K562 (cell line): ENCODE measurements at regions not wholly inside any gene's neighbourhood (a gene's known extent, or its start where the extent isn't known, plus 50 kb on each side); places are given as distances from the start of the nearest gene placed in this dataset.

Source experiments
- ATAC-seq: fragments of 200-7000 bp; cut with Tn5 transposase; 3 replicates; pipeline ENCODE4 v1.9.1; 2020; ENCODE audit warnings: moderate library complexity
- BruUV-seq: library from RNA; stranded (reverse); fragments of 400-500 nt; replicated peaks from 2 replicates; lab custom pipeline; 2021; lab: Mats Ljungman, UMichigan
- CTCF ChIA-PET: fragments of 300-600 bp; formaldehyde crosslinking; extraction: SDS; loops from one replicate; lab custom pipeline; 2021; ENCODE audit warnings: low intra/inter-chr PET ratio; lab: Yijun Ruan, JAX
- POLR2A ChIA-PET: fragments of 300-600, 350-650 bp; sonication (Branson Sonifier 250); formaldehyde crosslinking; extraction: SDS; loops from one replicate; lab custom pipeline; 2021; ENCODE audit warnings: antibody characterized with exemption, inconsistent platforms; lab: Yijun Ruan, JAX
- DNase-seq, 4 experiments: peaks; one replicate each; pipeline versions ENCODE4 v3.0.0 to v3.0.0-alpha.2; 2011 to 2018; ENCODE audit warnings: low spot score in 3 of 4, mixed read lengths in 3 of 4; ENCODE audit errors: extremely low read depth in 1 of 4
- FAIRE-seq: peaks from 2 replicates; lab custom pipeline; 2011; peaks lifted over from hg19 to GRCh38; lab: Jason Lieb, UNC
- H2AFZ ChIP-seq: 2 replicates; pipeline ENCODE4 v1.6.0; 2011; ENCODE audit warnings: low read depth, low read length, control low read depth, inconsistent platforms
- H3K27ac ChIP-seq: fragments of 200-600 bp; 3 replicates; pipeline ENCODE4 v1.8.0; 2011; ENCODE audit warnings: low read depth, mild to moderate bottlenecking, control low read depth, inconsistent platforms, low read length, moderate library complexity, mixed read lengths; ENCODE audit errors: extremely low read depth
- H3K27me3 ChIP-seq, 2 experiments: fragments of 300-600 bp in 1 of 2; 2 replicates in 1 of 2; 3 replicates in 1 of 2; pipeline versions ENCODE4 v1.6.0 to v1.8.0; 2011; ENCODE audit warnings: inconsistent platforms in 2 of 2, low read length in 2 of 2, mild to moderate bottlenecking in 1 of 2, mixed read lengths in 1 of 2, moderate library complexity in 1 of 2; ENCODE audit not compliant: control insufficient read depth in 2 of 2, insufficient read depth in 2 of 2
- H3K36me3 ChIP-seq: fragments of 300-600 bp; 3 replicates; pipeline ENCODE4 v1.8.0; 2011; ENCODE audit warnings: mild to moderate bottlenecking, low read length, inconsistent platforms; ENCODE audit not compliant: control insufficient read depth, insufficient read depth
- H3K4me1 ChIP-seq, 2 experiments: fragments of 200-600 bp in 1 of 2; replicated peaks in 1 of 2; 2 replicates in 1 of 2; 3 replicates in 1 of 2; pipeline versions ENCODE4 v1.5.1 to v1.8.0; 2011; ENCODE audit warnings: inconsistent platforms in 2 of 2, low read length in 2 of 2, mild to moderate bottlenecking in 1 of 2, mixed read lengths in 1 of 2, moderate library complexity in 1 of 2; ENCODE audit not compliant: control insufficient read depth in 2 of 2, insufficient read depth in 2 of 2
- H3K4me2 ChIP-seq: 2 replicates; pipeline ENCODE4 v1.6.1; 2011; ENCODE audit warnings: low read length, control low read depth, inconsistent platforms, mixed read lengths; ENCODE audit not compliant: insufficient read depth
- H3K4me3 ChIP-seq: fragments of 200-600 bp; sonication (generic), shearing (Covaris generic); 2 replicates; pipeline ENCODE4 v1.5.1; 2016; ENCODE audit warnings: control low read depth, inconsistent platforms
- H3K79me2 ChIP-seq: fragments of 200-600 bp; 3 replicates; pipeline ENCODE4 v1.8.0; 2011; ENCODE audit warnings: low read length, inconsistent platforms; ENCODE audit not compliant: control insufficient read depth, insufficient read depth
- H3K9ac ChIP-seq, 2 experiments: 2 replicates each; pipeline versions ENCODE4 v1.6.0 to v1.6.1; 2011; ENCODE audit warnings: low read depth in 2 of 2, low read length in 2 of 2, control low read depth in 1 of 2, inconsistent platforms in 1 of 2, mild to moderate bottlenecking in 1 of 2, mixed read lengths in 1 of 2; ENCODE audit not compliant: insufficient read depth in 1 of 2
- H3K9me1 ChIP-seq: one replicate; pipeline ENCODE4 v1.6.0; 2011; ENCODE audit warnings: inconsistent platforms, mild to moderate bottlenecking, low read length, moderate library complexity; ENCODE audit not compliant: control insufficient read depth, insufficient read depth
- H3K9me3 ChIP-seq: replicated peaks from 2 replicates; pipeline ENCODE4 v1.5.1; 2011; ENCODE audit warnings: low read depth, low read length, inconsistent platforms; ENCODE audit not compliant: control insufficient read depth, insufficient read depth
- H4K20me1 ChIP-seq: replicated peaks from 2 replicates; pipeline ENCODE4 v1.6.1; 2011; ENCODE audit warnings: low read length, inconsistent platforms, mixed read lengths; ENCODE audit not compliant: control insufficient read depth, insufficient read depth
- BRD9 ChIP-seq: fragments of 450-650 bp; IDR thresholded peaks from 2 replicates; pipeline ENCODE4 v1.6.1; 2018; ENCODE audit warnings: low read depth; ENCODE audit not compliant: partially characterized antibody
- NR0B1 ChIP-seq: fragments of 450-650 bp; IDR thresholded peaks from one replicate; pipeline ENCODE4 v1.6.1; 2018; ENCODE audit warnings: mild to moderate bottlenecking, moderate library complexity; ENCODE audit not compliant: partially characterized antibody
- TGIF2 ChIP-seq: sonication (generic); formaldehyde crosslinking; IDR thresholded peaks from 2 replicates; pipeline ENCODE4 v1.8.1; 2022; ENCODE audit warnings: mild to moderate bottlenecking, missing genetic modification reagents, moderate library complexity
- ZFP30 ChIP-seq: fragments of 250-450 bp; sonication (Bioruptor Pico); IDR thresholded peaks from 2 replicates; pipeline ENCODE4 v1.8.0; 2022; ENCODE audit warnings: moderate library complexity, mild to moderate bottlenecking, inconsistent platforms, borderline replicate concordance
- ZFPM2 ChIP-seq: fragments of 250-450 bp; sonication (Bioruptor Pico); IDR thresholded peaks from 2 replicates; pipeline ENCODE4 v1.5.1; 2022; ENCODE audit warnings: mild to moderate bottlenecking
- ZNF589 ChIP-seq: fragments of 200-800 bp; sonication (Bioruptor generic); IDR thresholded peaks from 2 replicates; pipeline ENCODE4 v1.6.1; 2016; ENCODE audit warnings: low read depth, missing genetic modification characterization, missing compliant biosample characterization
- WGBS: fragments of 100-300 bp; shearing (Covaris generic); methylation state at CpG from one replicate; pipeline ENCODE4 v1.1.6; 2016; ENCODE audit warnings: low coverage, mixed read lengths; ENCODE audit not compliant: insufficient coverage; ENCODE audit errors: missing lambda C conversion rate; 5-methylcytosine and 5-hydroxymethylcytosine counted together
- in situ Hi-C: fragments of 300-500 bp; cut with MboI; formaldehyde crosslinking; loops from 4 replicates; pipeline ENCODE4 v1.15.0; 2018; ENCODE audit warnings: inconsistent platforms, mixed read lengths
- intact Hi-C: fragments of 100-400 bp; cut with micrococcal nuclease; formaldehyde crosslinking; loops from 2 replicates; pipeline ENCODE4 v1.14.2; 2022

DNA sequence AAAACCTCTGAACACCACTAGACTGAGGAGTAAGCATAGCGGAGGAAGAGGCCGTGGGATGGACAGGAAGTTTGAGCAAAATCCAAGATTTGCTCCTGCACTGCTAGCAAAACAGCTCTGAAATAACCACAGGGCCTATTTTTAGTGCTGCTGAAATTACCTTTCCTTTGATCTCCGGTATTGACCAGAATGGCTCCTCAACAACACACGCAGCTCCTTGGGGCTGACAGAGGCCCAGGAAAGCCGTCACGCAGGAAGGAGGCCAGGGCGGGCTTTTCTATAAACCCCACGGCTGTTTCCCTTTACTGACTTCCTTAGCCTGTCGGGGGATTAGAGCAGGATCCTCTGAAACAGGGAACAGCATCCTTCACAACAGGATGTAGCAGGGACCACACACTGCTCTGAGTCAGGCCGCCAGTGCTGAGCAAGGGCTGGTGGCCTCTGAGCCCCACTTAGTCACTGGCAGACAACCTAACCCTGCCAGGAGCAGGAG, 80.8 kb upstream of the LCLAT1 start:
- in situ Hi-C loops (no loop called here), intact Hi-C loops (no loop called here)
- H3K27me3 ChIP-seq, result peaks cover 45 to 66% of the 10 kb centered on the region in 2 experiments
- H3K27ac ChIP-seq, result no peak overlapping the region
- H3K4me2 ChIP-seq, result no peak overlapping the region
- ChIA-PET CTCF (no interaction called here), POLR2A (interaction anchor here (0.6 kb wide), 1 partner anchor 80 kb away, joined by 3 read pairs; no protein-coding TSS in a partner anchor)
- 9% methylated on average over 10 of the region's 10 CpGs for WGBS
- no peaks in the 10 kb centered on the region for H4K20me1 ChIP-seq
- H3K9me3 ChIP-seq, result no peaks in the 10 kb centered on the region
- no peak overlapping the region for H2AFZ ChIP-seq
- H3K4me3 ChIP-seq, result no peak overlapping the region
- FAIRE-seq, result no peak
- TF ChIP-seq TGIF2 (CRISPR knock-in tag) (no peak), NR0B1 (no peak), ZNF589 (CRISPR knock-in tag) (no peak), BRD9 (no peak), ZFP30 (CRISPR knock-in tag) (no peak), ZFPM2 (CRISPR knock-in tag) (no peak)
- no TSS peak for BruUV-seq
- no peaks in the 10 kb centered on the region for H3K4me1 ChIP-seq
- no peak; the same call in 1 of the 3 replicates for ATAC-seq
- no peak for DNase-seq
- no peak overlapping the region for H3K9ac ChIP-seq
- H3K79me2 ChIP-seq, result no peaks in the 10 kb centered on the region
- H3K9me1 ChIP-seq, result no peaks in the 10 kb centered on the region
- no peaks in the 10 kb centered on the region for H3K36me3 ChIP-seq
